ENCODE measurements at regions not wholly inside any gene's neighbourhood (a gene's known extent, or its start where the extent isn't known, plus 50 kb on each side); places are given as distances from the start of the nearest gene placed in this dataset.

DNA sequence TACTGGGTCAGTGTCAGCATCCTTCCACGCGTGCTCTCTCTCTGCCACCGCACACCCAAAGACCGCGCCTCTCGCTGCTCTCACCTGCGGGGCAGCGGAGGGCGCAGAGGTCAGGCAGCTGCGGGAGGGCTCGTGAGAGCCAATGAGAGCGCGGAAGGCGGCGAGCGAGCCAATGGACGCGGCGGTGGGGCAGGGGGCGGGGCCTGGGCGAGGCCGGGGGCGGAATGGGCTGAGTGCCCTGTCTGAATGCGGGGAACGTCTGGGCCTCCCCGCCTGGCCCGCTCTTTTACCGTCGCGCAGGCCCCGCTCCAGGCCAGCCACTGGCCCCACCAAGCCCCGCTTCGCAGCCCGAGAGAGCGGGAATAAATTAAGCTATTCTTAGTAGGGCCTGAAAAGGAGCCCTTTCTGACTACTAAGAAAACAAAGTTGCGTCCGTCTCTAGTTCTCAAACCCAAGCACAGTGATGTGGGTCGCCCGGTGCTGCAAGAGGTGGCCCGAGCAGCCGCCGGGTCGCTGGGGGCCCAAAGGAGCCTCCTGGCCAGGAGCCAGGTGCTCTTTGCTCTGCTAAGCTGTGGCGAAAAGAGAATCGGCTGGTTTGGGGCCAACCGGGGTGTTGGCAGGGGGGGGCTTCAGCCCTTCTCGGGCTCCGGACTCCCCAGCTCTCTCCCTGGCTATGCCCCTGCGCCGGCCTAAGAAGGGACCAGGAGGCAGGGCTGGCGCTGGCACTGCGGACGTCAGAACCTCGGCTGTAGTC is 81.1 kb upstream of the GLI2 start:
- DNase-seq: peak in 1 of 10 donors; percentile 50
- intact Hi-C loops (cut with DNase I): loop anchor here (10.0 kb wide), 1 partner anchor 60 kb away; no protein-coding TSS in a partner anchor

DNA sequence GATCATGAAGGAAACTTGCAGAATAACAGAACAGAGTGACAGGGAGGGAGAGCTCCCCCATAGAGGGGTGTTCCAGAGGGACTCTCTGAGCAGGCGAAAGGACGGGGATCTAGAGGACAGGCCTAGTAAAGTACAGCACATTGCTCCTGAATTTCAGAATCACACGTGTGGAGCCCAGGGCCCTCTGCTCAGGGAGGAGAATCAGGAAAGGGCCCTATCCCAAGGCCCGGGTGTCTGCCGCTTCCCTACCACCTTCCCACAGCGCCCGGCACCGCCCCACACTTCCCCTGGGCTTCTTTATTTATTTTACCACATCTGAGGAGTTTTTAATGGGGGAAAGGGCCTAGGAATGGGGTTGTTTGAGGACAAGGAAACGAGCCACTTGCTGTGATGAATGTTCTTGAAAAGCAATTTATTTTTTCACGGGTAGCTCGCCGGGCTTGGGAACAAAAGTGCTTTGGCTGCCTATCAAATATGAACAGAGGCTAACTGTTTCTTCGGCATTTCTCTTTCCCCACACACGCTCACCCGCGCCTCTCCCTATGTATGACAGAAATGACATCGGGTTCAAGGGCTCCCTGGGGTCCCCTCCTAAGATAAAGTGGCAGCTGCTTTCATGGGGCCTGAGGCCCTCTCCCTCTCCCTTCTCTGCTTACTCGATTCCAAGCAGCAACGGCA is 79.3 kb upstream of the GLI2 start:
- intact Hi-C loops (cut with DNase I): loop anchor here (10.0 kb wide), 1 partner anchor 62 kb away; no protein-coding TSS in a partner anchor

DNA sequence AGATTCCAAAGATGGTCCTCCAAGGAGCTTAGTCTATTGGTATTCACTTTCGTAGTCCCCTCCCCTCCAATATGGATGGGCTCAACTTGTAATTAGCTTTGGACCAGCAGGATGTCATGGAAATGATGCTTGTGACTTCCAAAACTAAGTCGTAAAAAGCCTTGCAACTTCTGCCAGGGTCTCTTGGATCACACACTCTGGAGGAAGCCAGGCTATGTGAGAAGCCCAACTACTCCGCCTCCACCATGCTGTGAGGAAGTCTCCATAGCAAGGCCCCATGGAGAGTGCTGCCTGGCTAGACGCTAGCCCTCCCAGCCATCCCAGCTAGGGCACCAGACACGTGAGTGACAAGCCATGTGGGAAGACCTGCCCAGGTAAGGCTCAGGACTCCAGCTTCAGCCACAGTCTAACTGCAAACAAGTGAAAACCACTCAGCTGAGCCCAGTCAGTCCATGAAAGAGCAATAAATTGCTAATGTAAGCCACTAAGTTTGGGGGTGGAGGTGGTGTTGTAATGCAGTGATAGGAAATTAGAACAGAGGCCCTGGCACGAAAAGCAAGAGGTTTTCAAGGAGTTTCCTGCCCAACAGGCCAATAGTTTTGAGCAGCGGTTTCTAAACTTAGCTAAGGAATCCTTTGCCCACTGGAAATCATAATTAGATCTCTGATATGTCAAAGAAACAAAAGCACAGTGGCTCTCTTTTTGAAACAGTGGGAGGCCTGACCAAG is 77.5 kb upstream of the GLI2 start:
- intact Hi-C loops (cut with DNase I): loop anchor here (10.0 kb wide), 1 partner anchor 63 kb away; no protein-coding TSS in a partner anchor

More for the DNA sequence above, 79.3 kb upstream of the GLI2 start:
- DNase-seq: peak in 1 of 10 donors; percentile 50

DNA sequence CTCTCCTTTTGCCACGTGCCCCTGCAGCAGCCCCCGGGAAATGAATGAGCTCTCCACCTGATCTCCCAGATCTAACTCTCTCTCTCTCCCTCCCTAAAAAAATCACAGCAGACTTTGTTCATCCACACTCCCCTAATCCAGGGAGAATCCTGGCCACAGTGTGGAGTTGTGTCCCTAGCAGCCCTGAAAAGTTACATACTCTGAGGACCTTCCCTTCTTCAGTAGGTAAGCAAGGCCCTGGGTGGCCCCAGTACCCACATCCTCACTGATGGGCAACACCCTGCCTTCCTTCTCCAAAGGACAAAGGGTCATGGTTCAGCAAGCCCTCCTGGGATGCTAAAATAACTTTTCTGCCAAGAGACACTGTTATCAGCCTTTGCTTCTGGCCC is 76.9 kb upstream of the GLI2 start:
- intact Hi-C loops (cut with DNase I): loop anchor here (10.0 kb wide), 1 partner anchor 64 kb away; no protein-coding TSS in a partner anchor
- no peak for DNase-seq

More for the DNA sequence above, 77.5 kb upstream of the GLI2 start:
- DNase-seq: no peak

DNA sequence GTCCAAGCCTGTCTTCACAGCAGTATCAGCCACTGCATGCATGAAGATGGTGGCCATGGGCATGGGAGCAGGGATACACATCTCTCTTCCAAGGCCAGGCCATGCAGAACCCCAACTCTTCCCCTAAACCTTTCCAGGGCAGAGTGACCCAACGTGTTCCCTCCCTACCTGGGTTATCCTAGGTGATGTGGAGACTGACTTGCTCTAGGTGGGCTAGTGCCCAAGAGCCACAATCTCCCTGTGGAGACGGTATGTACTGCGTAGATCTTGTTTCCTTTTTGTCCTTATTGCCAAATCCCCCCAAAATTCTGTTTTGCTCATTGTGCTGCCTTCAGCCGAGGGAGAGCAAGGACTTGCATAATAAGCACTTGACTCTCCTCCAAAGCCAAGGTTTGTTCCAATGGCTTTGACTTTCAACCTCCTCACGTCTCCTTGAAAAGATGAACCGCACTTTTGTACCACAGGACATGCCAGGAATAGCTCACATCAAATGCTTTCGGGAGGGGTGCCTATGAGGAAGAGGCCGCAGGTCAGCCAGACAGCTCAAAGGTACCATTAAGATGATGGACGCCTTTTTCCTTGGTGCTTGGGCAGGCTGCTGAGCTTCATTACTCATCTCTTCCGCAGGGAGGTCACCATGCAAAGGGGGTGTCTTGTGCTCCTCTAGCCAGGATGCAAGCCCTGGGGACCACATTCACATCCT is 76.2 kb upstream of the GLI2 start:
- DNase-seq: no peak
- intact Hi-C loops (cut with DNase I): loop anchor here (10.0 kb wide), 1 partner anchor 65 kb away; no protein-coding TSS in a partner anchor

DNA sequence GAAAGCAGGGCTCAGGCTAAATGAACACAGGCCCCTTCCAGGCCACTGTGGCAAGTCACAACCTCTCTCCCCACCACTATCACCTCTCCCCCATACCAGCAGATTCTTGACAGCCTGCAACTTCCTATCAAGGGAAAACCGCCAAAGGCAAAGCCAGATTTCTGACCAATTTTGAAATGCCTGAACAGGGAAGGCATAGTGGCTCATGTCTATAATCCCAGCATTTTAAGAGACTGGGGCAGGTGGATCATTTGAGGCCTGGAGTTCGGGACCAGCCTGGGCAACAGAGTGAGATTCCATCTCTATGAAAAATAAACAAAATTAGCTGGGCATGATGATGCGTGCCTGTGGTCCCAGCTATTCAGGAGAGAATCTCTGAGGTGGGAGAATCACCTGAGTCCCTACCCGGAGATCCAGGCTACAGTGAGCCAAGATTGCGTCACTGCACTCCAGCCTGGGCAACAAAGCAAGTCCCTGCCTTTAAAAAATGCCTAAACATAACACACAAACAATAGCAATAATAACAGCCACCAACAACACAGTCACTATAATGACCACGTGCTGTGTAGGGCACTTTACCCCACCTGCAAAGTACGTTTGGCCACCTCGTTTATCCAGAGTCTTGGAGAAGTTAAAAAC is 75.5 kb upstream of the GLI2 start:
- intact Hi-C loops (cut with DNase I): no loop called here

DNA sequence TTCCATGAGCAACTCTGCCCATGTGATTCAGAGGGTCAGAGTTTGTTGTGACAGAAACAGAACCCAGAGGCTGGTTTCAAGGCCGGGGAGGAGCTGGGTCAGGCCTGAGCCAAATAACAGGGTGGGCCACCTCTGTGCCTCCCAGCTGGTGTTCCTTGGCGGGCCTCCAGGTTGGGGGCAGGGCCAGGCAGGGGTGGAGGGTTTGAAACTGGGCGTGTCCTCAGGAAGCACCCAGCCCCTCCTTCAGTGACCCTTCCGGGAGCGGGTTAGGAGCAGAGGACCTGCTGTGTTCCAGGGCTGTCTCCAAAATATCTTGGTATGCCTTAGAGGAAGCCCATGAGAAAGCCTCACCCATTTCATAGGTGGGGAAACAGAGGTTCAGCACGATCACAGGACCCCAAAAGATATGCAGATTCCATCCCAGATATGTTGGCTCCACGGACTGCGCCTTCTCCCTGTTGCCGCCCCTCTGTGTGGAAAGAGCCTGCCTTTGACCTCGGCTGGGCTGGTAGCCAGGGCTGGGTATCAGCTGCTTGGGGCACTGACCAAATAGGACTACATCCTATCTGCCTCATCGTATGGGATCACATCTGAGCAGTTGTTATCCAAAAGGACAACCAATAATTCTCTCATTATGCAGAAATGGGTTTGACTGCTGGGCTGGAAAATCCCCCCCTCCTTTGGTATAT is 74.8 kb upstream of the GLI2 start:
- intact Hi-C loops (cut with DNase I): no loop called here
- peak in 2 of 10 donors; percentile 35 to 87 for DNase-seq

More for the DNA sequence above, 75.5 kb upstream of the GLI2 start:
- no peak for DNase-seq

DNA sequence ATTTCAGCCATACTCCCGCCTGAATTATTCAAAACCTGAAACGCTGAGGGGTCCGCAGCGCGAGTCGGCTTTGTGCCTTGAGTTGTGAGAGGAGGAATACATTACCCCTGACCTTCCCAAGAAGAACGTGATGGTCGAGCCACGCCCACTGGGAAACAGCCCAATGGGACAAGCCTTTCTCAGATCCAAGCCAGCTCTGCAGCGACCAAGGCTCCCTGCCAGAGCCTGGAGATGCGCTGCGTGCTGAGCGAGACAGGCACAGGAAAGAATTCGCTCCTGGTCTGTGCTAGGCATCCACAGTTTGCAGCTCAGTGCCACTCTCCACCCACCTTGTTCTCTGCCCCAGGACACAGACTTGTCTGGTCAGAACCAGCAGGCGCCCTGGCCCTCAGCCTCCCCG is 74.1 kb upstream of the GLI2 start:
- DNase-seq: peak in 7 of 10 donors; percentile 39 to 93 (median 63)
- intact Hi-C loops (cut with DNase I): no loop called here

DNA sequence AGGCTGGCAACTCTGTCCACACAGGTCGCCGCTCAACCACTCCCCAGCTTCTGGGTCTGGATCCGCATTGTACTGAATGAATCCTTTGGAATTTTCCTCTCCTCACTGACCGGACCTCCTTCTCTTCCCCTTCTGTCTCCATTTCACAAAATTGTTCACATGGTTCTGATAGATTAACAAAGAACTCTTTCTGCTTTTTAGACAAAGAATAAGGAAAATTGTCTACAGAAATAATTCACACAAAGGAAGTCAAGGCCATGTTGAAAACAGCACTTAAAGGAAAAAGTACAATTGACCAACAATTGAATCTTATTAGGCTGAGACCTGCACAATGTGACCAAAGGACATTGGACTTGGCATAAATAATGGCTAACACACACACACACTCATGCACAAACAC is 73.6 kb upstream of the GLI2 start:
- intact Hi-C loops (cut with DNase I): no loop called here
- DNase-seq: no peak

DNA sequence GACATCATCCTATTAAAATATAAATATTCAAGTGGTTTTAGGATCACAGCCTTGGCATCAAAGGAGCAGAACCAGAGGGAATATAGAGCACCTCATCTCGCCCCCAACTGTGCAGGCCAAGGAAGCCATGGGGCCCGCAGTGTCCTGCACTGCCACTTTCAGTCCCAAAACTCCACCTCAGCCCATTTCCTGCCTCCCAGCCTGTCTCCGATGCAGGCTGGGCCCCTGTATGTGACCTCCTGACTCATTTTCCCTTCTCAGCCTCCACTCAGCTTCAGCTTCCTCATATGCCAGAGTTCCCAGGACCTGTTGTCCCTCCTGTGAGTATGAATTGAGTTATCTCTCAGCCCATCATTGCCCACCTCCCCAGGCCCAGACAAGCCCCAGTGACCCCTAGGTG is 72.9 kb upstream of the GLI2 start:
- DNase-seq: no peak
- intact Hi-C loops (cut with DNase I): no loop called here

DNA sequence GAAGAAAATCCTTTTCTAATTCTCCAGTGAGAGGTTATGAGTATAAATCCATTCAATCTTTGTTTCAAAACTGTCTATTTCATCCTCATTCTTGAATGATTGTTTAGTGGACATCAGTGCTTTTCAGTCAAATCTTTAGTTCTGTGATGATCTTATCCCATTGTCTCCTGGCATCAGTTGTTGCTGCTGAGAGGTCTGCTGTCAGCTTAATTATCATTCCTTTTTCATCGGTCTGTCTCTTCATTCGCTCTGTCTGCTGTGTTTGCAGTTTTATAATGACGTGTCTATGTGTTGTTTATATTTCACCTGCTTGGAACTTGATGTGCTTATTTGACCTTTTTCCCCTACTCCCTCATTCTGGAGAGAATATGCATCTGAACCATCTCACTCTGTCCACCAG is 69.2 kb upstream of the GLI2 start:
- no peak for DNase-seq
- intact Hi-C loops (cut with DNase I): no loop called here

DNA sequence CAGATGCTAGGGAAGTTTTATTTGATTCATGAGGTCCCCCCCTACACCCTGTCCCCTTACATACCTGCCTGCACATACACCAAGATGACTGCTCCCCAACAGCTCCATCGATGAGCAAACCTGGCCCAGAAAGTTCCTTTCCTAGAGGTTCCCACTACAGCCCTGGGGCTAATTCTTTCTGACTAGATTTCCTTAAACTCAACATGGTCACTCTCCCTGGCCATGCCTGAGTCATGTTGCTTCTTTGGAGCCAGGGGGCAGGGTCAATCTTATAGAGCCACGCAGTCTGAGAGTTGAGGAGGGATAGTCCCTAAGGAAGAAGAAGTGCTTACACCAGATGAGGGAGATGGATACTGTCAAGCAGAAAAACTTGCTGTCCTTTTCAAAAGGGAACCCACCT is 67.7 kb upstream of the GLI2 start:
- no peak for DNase-seq
- intact Hi-C loops (cut with DNase I): no loop called here

DNA sequence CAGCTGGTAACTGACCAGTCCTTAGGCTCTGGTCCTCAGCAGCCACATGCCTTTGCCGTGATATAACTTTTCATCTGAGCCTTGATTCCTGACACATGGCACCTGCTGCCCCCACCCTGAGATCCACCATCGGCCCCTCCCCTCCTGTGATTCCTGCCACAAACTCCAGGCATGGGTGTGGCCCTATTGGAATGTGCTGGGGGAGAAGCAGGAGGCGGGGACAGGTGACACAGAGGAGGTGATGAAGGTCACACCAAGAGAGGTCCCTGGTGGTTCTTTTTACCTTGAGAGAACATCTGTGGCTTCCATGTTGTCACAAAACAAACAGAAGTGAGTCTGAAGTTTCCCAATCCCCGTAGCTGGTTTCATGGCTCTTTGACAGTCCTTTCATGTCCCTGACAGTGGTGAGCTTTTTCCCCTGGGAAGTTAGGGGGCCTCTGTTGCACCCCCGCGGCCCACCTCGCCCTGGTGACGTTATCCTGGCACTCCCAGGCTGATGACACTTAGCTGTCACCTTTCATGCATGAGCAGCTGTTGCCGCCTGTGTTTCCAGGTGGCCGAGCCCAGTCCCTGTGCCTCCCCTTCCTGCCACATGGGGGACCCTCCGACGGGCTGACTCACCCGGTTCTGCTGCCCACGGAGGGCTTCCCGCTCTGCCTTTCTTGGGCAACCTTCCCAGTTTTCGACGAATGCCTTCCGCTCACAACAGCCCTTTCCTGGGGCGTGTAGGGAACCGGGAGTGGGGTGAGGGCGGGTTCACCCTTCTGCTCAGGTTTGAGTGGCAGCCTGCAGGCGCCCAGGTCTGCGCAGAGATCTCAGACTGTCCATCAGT is 66.3 kb upstream of the GLI2 start:
- intact Hi-C loops (cut with DNase I): no loop called here

DNA sequence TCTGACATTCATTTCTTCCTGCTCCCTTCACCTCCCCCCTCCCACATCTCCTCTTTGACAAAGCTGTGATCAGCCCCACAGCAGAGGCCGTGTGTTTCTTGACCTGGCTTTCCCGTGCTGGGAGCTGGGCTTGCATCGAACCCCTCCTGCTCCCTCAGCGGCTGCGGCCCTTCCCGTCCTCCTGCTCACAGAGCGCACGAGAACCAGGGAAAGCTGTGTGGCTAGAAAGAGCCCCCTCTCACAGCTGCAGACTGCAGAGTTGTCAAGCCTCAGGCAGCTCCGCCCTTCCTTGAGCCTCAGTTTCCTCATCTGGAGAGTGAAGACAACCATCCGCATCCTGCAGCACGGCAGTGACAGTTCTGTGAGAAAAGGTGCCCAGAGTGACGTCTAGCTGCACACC is 65.7 kb upstream of the GLI2 start:
- DNase-seq: no peak
- intact Hi-C loops (cut with DNase I): loop anchor here (10.0 kb wide), 1 partner anchor 155 kb away; no protein-coding TSS in a partner anchor

More for the DNA sequence above, 66.3 kb upstream of the GLI2 start:
- no peak for DNase-seq

DNA sequence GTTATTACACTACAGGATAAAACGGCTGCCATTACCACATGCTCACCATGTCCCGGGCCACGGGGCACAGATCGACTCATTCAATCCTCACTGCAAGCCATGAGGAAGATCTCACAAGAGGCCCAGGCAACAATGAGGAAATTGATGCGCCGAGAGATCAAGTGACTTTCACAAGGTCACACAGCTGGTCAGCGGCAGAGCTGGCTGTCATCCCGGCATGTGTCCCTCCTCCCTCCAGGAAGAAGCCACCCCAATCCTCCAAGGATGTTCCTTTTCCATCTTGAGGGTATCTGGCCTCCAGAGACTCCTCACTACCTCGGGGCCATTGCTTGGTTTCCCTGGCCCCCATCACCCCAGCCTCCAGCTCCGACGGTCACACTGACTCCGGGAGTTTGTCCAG is 65.3 kb upstream of the GLI2 start:
- intact Hi-C loops (cut with DNase I): loop anchor here (10.0 kb wide), 1 partner anchor 156 kb away; no protein-coding TSS in a partner anchor
- no peak for DNase-seq

DNA sequence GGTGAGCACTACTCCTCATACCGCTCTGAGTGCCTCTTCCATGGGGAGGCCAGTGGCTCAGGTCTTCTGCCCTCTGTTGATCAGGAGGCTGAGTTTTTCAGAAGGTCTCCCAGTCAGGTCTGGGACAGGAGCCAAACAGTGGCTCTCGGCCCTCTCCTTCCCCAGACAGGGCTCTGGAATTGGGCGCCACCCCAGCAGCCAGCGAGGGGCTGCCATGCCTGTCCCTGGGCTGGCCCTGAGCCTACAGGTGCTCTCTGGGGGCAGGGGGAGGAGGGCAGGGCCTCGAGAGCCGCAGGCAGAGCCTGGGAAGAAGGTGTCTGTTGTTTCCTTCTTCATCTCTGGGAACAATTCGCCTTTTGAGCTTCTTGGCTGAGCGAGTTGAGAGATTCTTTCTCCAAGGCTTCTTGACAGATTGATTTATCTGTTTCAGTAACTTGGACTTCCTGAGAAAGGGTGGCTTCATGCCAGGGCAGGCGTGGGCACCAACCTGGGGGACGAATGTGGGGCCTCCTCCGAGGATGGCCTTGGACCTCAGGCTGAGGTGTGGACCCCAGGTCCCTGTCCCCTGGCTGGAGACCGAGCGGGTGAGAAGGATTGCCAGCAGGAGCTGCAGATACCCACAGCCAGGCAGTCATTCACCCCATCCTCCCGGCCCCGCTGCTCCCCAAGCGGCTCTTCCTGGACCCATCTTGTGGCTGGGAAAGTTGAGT is 64.7 kb upstream of the GLI2 start:
- intact Hi-C loops (cut with DNase I): loop anchor here (10.0 kb wide), 1 partner anchor 156 kb away; no protein-coding TSS in a partner anchor
- no peak for DNase-seq

DNA sequence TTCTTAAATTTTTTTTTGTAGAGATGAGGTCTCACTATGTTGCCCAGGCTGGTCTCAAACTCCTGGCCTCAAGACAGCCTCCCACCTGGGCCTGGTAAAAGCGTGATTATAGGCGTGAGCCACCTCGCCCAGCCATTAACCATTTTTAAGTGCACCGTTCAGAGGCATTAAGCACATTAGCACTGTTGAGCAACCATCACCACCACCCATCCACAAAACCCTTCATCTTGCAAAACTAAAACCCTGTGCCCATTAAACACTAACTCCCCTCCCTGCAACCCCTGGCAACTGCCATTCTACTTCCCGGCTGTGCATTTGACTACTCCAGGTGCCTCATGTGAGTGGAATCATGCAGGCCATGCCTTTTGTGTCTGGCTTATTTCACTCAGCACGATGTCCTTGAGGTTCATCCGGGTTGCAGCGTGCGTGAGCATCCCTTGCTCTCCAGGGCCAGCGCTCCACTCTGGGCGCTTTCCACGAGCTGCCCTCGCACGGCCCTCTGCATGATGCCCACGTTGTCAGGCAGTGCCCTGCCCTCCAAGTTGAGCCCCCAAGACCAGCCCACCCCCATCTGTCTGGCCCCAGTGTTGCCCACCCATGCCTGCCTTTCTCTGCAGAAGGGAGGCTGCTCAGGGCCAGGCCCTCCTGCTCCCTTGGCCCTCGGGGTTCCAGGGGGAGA is 63.0 kb upstream of the GLI2 start:
- DNase-seq: peak in 1 of 10 donors; percentile 71
- intact Hi-C loops (cut with DNase I): loop anchor here (10.0 kb wide), 1 partner anchor 158 kb away; no protein-coding TSS in a partner anchor
